ENCODE measurements at regions not wholly inside any gene's neighbourhood (a gene's known extent, or its start where the extent isn't known, plus 50 kb on each side); places are given as distances from the start of the nearest gene placed in this dataset.

DNA sequence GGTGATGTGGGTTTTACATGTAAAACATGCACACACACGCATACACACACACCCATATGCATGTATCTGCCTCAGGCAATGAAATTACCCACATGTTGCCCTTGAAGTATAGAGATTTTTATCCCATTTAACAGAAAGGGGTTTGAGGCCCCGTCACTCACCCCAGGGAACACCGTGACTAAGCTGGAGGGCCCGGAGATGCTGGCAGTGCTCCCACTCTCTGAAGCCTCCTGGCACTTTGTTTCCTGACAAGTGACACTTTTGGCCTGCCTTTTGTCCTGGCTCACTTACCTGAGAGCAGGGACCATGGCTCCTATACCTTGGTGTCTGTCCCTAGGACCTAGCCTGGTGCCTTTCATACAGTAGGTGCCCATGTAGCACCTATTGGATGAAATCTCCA is 50.0 kb upstream of the TNRC6C start:
- TF ChIP-seq POLR2A (IDR thresholded peaks at IDR 0.05; ENCODE audit: low read depth, low read length) = no peak
- no peak for TF ChIP-seq PAX5 (IDR thresholded peaks at IDR 0.05; ENCODE audit: insufficient read depth, low read length, severe bottlenecking)
